ENCODE measurements at regions not wholly inside any gene's neighbourhood (a gene's known extent, or its start where the extent isn't known, plus 50 kb on each side); places are given as distances from the start of the nearest gene placed in this dataset.

DNA sequence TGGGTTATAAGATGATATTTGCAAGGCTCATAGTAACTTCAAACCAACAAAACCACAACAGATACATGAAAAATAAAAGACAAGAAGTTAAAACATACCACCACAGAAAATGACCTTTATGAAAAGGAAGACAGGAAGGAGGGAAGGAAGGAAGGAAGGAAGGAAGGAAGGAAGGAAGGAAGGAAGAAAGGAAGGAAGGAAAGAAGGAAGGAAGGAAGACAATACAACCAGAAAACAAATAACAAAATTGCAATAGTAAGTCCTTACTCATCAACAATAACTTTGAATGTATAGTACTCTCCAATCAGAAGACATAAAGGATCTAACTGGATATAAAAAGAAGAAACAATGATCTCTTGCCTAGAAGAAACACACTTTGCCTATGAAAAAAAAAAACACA, 287.4 kb upstream of the DCBLD2 start:
- H3K27me3 ChIP-seq (ENCODE audit: control insufficient read depth, insufficient read depth, low read length) = no peaks in the 10 kb centered on the region
- TF ChIP-seq, protein P1, sequence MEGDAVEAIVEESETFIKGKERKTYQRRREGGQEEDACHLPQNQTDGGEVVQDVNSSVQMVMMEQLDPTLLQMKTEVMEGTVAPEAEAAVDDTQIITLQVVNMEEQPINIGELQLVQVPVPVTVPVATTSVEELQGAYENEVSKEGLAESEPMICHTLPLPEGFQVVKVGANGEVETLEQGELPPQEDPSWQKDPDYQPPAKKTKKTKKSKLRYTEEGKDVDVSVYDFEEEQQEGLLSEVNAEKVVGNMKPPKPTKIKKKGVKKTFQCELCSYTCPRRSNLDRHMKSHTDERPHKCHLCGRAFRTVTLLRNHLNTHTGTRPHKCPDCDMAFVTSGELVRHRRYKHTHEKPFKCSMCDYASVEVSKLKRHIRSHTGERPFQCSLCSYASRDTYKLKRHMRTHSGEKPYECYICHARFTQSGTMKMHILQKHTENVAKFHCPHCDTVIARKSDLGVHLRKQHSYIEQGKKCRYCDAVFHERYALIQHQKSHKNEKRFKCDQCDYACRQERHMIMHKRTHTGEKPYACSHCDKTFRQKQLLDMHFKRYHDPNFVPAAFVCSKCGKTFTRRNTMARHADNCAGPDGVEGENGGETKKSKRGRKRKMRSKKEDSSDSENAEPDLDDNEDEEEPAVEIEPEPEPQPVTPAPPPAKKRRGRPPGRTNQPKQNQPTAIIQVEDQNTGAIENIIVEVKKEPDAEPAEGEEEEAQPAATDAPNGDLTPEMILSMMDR (IDR thresholded peaks at IDR 0.05; ENCODE audit: borderline replicate concordance, extremely low read depth, insufficient read depth) = no peak
- no peaks in the 10 kb centered on the region for H3K36me3 ChIP-seq (ENCODE audit: control insufficient read depth in 2 of 3, insufficient read depth in 3 of 3, low read length in 3 of 3)
- H3K4me3 ChIP-seq (ENCODE audit: low read length in 3 of 3) = no peak overlapping the region
- H3K9ac ChIP-seq (ENCODE audit: low read length in 3 of 3) = no peak overlapping the region
- DNase-seq (no peak), FAIRE-seq (no peak)
- intact Hi-C loops (cut with DNase I) = no loop called here
- H3K27ac ChIP-seq (ENCODE audit: low read depth in 2 of 2, low read length in 2 of 2) = no peak overlapping the region
- H3K9me3 ChIP-seq (ENCODE audit: control insufficient read depth in 2 of 3, insufficient read depth in 1 of 3, low read length in 3 of 3) = peaks cover 0 to 5% (median 0%) of the 10 kb centered on the region in 3 donors
- no peaks in the 10 kb centered on the region for H3K4me1 ChIP-seq (ENCODE audit: control insufficient read depth in 2 of 3, insufficient read depth in 2 of 3, low read depth in 1 of 3, low read length in 3 of 3)

DNA sequence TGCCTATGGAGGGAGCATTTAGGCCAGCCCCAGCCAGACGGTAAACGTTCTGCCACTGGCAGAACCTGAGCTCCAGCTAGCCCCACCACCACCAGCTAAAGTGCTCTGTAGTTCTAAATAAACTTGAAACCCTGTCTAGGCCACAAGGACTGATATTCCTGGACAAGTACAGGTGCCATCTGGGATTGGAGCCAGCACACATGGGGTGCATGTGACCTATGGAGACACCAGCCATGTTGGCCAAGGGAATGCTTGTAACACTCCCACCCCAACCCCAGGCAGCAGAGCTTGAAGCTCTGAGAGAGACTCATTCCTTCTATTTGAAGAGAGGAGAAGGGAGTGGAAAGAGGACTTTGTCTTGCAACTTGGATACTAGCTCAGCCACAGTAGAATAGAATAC, 284.5 kb upstream of the DCBLD2 start:
- H3K9me3 ChIP-seq (ENCODE audit: control insufficient read depth in 2 of 3, insufficient read depth in 1 of 3, low read length in 3 of 3) = no peaks in the 10 kb centered on the region
- FAIRE-seq (no peak), DNase-seq (peak in 1 of 5 donors; percentile 22)
- no peaks in the 10 kb centered on the region for H3K4me1 ChIP-seq (ENCODE audit: control insufficient read depth in 2 of 3, insufficient read depth in 2 of 3, low read depth in 1 of 3, low read length in 3 of 3)
- H3K4me3 ChIP-seq (ENCODE audit: low read length in 3 of 3) = no peak overlapping the region
- intact Hi-C loops (cut with DNase I) = no loop called here
- no peaks in the 10 kb centered on the region for H3K27me3 ChIP-seq (ENCODE audit: control insufficient read depth, insufficient read depth, low read length)
- no peak overlapping the region for H3K9ac ChIP-seq (ENCODE audit: low read length in 3 of 3)
- no peak overlapping the region for H3K27ac ChIP-seq (ENCODE audit: low read depth in 2 of 2, low read length in 2 of 2)
- no peaks in the 10 kb centered on the region for H3K36me3 ChIP-seq (ENCODE audit: control insufficient read depth in 2 of 3, insufficient read depth in 3 of 3, low read length in 3 of 3)
- TF ChIP-seq, protein P1 (IDR thresholded peaks at IDR 0.05; ENCODE audit: borderline replicate concordance, extremely low read depth, insufficient read depth) = no peak

GRCh38 chr3:99176169-99176964, 274.9 kb upstream of the DCBLD2 start:
- no peaks in the 10 kb centered on the region for H3K4me1 ChIP-seq (ENCODE audit: control insufficient read depth in 2 of 3, insufficient read depth in 2 of 3, low read depth in 1 of 3, low read length in 3 of 3)
- no peak overlapping the region for H3K27ac ChIP-seq (ENCODE audit: low read depth in 2 of 2, low read length in 2 of 2)
- no peak overlapping the region for H3K9ac ChIP-seq (ENCODE audit: low read length in 3 of 3)
- no peaks in the 10 kb centered on the region for H3K27me3 ChIP-seq (ENCODE audit: control insufficient read depth, insufficient read depth, low read length)
- H3K9me3 ChIP-seq (ENCODE audit: control insufficient read depth in 2 of 3, insufficient read depth in 1 of 3, low read length in 3 of 3) = no peaks in the 10 kb centered on the region
- FAIRE-seq = no peak
- DNase-seq = no peak
- no peaks in the 10 kb centered on the region for H3K36me3 ChIP-seq (ENCODE audit: control insufficient read depth in 2 of 3, insufficient read depth in 3 of 3, low read length in 3 of 3)
- TF ChIP-seq, protein P1 (IDR thresholded peaks at IDR 0.05; ENCODE audit: borderline replicate concordance, extremely low read depth, insufficient read depth) = no peak
- no peak overlapping the region for H3K4me3 ChIP-seq (ENCODE audit: low read length in 3 of 3)
- intact Hi-C loops (cut with DNase I) = no loop called here

Data from kidney (tissue), 13 donors.